Left renal cortex interstitium (tissue), 4 donors: ENCODE measurements at regions not wholly inside any gene's neighbourhood (a gene's known extent, or its start where the extent isn't known, plus 50 kb on each side); places are given as distances from the start of the nearest gene placed in this dataset.
"Not testable (repeated sequence)": the region's sequence is repeated elsewhere in the genome, so short reads cannot be mapped to it uniquely, and the experiment has no call there.

Source experiments
- DNase-seq, 4 donors: peaks; one replicate each; pipeline ENCODE4 v3.0.0-alpha.2; 2013; ENCODE audit warnings: low read depth in 4 of 4, low spot score in 2 of 4, missing footprints in 1 of 4

DNA sequence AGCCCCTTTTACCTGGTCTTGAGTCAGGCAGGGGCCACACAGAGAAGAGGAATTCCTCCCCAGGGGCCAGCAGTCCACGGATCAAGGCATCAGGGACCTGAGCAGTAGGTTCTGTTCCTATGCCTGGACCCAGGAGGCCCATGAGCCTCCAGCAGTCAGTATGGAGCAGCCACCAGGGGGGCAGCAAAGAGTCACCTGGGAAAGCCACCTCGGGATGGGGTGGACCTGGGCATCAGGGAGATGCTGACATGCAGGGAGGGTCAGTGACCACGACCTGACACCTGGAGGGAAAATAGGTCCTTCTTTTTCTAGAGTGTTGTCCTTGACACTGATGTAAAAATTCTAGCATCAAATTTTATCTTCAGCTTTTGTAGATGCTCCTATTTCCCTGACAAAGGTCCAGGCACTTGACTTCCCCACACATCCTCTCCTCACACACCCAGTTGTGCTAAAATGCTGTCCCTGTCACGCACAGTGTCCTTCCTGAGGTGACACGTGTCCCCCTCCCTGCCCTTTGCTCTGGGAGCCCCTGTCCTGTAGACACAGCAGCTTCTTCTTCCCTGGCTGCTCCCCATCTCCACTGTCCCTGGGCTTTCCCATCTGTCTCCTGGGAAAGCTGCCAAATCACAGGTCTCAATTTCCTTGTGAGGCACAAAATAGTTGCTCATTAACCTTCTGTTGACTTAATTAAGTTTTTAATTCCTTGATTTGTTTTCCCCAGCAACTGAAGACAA, 70.0 kb upstream of the IGLL5 start:
- no peak for DNase-seq

DNA sequence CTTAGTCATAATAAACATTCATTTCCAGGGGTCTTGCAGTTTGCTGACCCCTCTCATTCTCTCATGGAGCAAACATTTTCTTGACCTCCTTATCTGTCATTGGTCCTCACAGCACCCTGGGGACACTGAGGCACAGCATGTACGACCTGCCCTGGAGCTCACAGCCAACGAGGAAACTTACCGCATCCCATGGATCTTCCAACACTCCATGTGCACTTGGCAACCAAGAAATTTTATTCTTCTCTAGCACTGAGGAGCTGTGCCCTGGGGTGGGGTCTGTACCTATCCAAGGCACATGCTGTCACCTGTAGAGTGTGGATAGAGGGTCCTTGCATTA, 69.4 kb upstream of the IGLL5 start:
- no peak for DNase-seq

DNA sequence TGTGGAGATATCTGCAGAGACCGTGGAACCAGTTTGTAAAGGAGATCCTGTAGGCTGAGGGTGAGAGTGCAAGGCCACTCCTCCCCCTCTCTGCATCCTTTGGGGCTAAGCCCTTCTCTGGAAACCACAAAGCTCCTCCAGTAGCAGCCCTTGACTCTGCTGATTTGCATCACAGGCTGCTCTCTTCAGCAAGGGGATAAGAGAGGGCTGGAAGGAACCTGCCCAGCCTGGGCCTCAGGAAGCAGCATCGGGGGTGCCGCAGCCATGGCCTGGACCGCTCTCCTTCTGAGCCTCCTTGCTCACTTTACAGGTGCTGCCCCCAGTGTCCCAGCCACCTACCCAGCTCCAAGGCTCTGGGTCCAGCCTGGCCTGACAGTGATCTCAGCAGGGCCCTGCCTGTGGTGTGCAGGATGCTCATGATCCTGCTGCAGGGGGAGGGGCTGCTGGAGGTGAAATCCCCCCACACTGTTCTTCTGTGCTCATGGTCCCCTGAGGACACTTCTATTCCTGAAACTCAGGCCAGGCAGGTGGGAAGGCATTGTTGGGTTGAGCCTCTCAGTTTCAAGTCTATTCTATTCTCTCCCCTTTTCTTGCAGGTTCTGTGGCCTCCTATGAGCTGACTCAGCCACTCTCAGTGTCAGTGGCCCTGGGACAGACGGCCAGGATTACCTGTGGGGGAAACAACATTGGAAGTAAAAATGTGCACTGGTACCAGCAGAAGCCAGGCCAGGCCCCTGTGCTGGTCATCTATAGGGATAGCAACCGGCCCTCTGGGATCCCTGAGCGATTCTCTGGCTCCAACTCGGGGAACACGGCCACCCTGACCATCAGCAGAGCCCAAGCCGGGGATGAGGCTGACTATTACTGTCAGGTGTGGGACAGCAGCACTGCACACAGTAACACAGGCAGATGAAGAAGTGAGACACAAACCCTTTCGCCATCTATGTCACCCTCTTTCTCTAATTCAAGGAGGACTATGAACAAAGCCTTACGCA, 68.5 kb upstream of the IGLL5 start:
- DNase-seq: no peak

DNA sequence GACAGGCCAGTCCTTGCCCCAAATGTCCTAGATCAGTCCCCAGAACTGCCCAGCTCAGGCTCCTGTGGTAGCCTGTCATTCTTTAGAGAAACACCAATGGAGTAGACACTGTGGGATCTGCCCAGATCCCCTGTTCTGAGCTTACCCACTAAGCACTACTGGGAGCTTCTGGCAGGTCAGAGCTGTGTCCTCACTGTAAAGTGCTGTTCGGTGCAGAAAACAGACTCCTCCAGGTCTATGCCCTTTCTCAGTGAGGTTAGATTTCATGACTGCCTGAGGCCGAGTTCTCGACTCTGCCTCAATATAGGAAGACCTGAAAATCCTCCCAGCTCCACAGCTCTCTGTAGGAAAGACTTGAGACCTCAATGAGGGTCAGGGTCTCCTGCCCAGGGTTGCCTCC, 67.5 kb upstream of the IGLL5 start:
- DNase-seq: no peak

DNA sequence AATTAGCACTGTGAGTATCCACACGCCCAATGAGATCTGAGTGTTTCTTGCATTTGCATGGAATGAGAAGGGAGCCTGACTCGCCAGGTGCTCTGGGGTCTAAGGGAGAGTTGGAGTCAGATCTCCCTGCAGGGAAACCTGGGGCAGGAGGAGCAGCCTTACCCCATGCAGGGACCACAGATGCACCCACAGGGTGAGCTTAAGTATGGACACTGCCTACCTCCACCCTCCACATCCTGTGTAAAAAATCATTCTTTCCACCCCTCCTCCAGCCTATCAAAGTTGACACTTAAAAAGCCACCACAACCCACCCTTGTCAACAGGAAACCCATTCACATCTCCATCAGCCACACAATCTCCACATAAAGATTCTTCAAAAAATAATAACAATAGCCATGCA, 67.0 kb upstream of the IGLL5 start:
- no peak for DNase-seq

DNA sequence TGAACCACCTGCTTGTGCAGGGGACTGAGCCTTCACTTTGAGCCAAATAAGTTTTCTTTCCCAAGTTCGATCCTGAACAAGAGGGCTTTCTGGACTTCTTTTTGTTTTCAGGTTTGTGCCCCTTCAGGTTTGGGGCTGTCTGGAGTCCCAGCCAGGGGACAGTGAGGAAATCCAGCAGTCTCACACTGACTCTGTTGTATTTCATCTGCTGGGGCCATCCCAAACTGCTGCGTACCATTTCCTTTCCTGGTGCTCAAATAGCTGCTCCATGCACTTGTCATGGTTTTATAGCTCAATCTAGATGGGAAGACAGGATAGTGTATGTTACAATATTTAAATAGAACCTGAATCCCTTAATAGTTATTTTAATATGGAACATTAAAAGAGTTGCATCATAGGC, 66.3 kb upstream of the IGLL5 start:
- DNase-seq: no peak

DNA sequence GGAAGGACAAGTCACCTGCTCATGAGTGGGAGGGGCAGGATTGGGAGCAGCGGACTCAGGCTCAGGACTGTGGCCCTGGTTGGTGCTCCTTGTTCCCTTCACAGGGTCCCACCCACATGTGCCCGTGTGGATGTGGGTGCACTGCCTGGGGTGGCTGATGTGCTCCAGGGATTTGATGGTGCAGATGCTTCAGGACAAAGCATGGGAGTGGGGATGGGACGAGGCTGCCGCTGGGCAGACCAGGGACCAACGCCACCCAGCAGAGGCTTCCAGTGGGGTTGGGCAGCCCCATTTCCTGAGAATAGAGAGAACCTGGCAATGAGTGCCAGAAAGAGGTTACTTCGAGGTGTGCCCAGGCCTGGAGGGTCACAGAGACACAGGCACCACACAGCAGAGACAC, 65.5 kb upstream of the IGLL5 start:
- DNase-seq: no peak

DNA sequence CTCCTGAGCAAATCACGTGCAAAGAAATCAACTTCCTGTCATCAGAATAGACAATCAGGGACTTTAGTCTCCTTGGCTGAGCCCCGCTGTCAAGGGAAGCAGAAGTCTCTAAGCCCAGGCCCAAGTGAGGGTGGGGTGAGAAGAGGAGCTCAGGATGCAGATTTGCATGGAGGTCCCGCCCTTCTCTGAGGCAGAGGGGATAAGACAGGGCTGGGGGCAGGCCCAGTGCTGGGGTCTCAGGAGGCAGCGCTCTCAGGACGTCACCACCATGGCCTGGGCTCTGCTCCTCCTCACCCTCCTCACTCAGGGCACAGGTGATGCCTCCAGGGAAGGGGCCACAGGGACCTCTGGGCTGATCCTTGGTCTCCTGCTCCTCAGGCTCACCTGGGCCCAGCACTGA, 65.1 kb upstream of the IGLL5 start:
- DNase-seq: not testable (repeated sequence)

DNA sequence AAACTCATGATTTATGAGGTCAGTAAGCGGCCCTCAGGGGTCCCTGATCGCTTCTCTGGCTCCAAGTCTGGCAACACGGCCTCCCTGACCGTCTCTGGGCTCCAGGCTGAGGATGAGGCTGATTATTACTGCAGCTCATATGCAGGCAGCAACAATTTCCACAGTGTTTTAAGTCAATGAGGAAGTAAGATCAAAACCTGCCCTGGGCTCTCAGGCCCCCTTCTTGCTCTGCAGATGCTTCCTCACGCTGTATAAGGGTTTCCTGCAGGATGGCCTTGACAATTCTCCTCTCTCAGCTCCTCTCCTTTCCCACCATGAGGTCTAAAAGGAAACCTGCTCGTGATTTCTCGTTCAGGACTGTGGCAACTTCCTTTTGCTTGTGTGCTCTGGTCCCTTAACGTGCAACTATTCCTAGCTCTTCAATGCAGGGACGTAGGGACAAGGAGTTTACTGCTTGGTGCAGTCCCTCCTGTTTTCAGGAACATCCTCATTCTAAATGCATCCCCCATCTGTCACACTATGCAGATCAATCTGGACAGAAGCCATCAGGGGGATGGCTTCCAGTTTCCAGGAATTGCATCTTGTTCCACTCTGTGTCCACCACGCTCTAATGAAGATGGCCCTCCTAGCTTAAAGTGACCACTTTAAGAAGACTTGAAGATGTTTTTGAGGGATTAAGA, 64.3 kb upstream of the IGLL5 start:
- no peak for DNase-seq

DNA sequence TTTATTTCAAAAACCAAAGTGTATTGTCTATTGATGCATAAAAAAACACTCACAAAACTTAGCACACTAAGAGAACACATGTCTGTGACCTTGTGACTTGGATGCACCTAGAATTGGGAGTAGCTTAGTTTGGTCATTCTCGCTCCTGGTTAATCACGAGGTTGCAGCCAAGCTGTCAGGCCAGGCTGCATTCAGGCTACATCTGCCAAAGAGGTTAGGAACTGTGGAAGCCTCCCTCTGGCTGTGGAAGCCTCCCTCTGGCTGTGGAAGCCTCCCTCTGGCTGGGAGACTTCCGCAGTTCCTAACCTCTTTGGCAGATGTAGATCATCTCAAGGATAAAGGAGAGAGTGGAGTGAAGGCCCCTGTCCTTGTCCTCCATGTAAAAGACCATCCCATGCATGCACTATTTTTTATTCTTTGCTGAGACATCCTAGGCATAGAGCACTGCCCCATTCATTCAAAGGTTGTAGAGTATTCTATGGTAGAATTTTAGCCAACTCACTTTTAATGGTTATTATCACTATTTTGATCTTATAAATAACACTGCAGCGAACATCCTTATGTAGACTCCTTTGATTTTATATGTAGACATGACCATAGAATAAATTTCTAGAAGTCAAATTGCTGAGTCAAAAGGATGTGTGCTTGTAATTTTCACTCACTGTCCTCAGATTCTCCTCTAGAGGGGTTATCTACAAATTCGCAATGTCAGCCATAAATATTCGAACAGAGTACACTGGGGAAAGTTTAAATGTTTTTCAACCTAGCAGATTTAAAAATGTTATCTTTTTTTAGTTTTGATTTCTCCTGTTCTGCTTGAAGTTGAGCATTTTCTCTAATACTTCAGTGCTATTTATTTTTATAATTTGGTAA, 63.0 kb upstream of the IGLL5 start:
- DNase-seq: no peak

DNA sequence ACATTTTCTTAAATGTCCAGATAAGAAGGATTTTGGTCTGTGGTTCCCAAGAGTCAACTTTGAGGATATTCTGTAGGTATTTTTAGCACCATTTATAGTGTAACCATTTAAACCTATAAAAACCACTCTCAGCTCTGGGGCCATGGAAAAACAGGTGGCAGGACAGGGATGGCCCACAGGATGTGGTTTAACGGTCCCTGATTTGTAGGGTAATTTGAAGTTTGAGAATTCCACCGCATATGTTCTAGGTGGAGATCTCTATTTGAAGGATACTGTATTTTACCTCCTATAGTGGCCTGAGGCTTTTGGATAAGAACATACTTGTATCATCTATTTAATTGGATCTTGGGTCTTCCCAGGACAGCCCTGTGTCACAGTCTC, 62.4 kb upstream of the IGLL5 start:
- DNase-seq: no peak

DNA sequence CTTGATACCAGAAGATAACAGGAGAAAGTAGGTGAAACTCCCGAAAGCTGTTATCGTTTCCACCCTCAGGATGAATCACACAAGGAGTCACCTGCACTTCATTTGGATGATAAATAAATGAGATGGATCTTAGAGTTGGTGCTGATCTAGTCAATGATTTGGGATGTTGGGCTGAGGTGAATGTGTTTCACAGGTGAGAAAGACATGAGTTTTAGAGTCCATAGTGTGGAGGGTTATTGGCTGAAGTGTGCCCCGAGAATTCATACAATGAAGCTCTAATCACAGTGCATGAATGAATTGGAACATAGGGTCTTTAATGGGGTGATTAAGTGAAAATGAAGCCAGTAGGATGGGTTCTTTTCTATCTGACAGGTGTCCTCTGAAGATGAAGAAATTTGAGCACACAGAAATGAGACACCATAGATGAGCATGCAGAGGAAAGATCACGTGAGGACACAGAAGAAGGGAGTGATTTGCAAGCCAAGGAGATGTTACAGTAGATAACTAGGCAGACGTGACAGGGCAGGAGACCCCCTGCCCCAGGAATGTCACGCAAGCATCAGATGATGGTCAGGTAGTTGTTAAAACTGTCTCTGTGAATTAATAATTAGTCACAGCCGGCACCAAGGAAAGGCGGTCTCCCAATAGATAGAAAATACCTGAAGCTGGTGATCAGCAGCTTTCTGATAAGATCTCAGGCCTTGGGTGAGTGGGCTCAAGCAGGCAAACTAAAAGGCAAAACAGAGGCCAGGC, 60.3 kb upstream of the IGLL5 start:
- DNase-seq: no peak

DNA sequence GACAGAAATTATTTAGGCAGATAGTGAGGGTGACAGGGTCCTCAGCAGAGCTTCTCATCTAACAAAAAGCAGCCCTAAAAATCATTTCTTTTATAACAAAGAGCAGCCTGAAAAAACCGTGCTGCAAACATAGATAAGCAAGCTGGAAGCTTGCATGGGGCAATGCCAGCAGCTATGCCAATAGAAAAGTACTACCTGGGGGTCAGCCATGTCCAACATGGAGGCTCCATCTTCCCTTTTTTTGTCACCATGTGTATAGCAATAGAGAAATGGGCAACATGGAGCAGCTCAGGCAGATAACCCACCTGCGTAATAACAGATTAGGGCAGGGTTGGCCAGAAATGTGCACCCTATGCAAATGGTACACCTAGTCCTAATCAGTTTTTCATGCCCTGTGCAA, 57.4 kb upstream of the IGLL5 start:
- DNase-seq: no peak

DNA sequence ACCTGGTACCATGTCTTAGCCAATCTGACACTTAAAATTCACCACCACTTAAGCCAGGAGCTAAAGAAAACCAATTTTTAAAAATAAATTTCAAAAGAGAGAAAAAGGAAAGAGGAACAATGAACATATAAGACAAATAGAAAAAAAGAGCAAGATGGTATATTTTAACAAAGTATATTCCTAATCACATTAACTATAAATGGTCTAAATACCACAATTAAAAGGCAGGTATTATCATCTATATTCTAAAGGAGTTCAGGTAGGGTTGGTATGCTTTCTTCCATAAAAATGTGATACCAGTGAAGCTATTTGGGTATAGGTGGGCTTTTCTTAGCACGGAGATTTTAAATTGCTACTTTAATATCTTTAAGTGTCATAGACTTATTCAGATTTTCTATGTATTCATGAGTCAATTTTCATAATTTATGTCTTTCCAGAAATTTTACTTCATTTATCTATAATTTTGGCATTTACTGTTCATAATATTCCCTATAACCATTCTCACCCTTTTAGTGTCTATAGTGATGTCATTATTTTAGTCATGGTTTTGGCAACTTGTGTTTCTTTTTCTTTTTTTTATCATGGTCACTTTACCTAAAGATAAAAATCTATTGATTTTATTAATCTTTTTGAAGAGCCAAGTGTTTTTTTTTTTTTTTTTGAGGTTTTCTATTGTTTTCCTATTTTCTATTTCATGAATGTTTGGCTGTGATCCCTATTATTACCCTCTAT, 56.5 kb upstream of the IGLL5 start:
- no peak for DNase-seq

DNA sequence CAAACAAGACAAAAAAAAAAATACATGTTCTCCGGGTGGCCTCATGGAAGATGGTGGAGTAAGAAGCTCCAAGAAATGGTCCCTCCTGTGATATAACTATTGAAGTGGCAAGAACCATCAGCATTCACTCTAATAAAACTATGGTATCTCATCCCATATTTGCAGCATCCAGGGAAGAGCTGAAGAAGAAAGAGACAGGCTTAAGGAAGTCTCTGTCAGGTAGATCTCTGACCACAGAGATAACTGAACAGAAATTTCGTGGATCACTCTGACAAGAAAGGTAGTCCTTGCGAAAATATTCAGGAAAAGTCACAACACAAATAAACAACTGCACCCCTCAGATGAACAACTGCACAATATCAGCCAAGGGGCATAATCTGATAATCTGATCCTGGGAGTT, 54.6 kb upstream of the IGLL5 start:
- DNase-seq: no peak

DNA sequence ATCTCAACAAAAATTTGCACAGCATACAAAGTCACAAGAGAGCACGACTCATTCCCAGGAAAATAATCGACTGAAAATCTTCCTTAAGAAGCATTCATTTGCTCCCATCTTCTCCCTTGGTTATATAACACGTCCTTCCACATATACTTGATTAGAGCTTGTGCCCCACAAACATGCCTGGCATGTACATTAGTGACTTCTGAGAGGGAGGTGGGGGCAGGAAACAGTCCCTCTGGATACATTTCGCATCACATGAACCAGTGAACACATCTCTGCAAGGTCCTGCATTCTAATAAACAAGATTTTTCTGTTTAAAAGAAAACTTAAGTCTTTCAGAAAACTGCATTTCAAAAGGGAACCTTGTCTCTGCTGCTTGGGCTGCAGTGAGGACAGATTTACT, 54.1 kb upstream of the IGLL5 start:
- DNase-seq: no peak

DNA sequence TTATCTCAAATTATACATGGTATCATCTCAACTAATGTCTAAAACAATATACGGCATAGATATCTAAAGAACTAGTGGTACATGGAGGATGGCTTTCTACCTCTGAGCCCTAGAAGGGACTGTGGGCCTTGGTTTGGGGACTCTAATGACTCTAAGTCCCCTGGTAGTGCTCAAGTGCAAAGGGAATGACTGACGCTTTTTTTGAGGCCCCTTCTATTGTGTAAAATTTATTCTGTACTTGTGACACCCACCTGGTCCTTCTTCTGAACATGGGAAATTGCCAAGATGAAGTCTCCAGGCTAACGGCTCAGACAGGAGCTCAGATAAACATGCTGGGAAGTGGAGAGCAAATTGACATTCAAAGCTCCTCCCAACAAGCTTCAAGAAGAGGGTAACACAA, 53.4 kb upstream of the IGLL5 start:
- DNase-seq: no peak

DNA sequence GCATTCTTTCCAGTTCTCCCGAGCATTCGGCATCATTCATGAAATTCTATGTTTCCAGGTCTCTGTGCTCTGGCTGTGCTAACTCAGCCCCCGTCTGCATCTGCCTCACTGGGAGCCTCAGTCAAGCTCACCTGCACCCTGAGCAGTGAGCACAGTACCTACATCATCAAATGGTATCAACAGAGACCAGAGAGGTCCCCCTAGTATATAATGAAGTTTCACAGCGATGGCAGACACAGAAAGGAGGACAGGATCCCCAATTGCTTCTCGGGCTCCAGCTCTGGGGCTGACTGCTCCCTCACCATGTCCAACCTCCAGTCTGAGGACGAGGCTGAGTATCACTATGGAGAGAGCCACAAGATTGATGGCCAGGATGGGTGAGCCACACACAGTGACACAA, 52.8 kb upstream of the IGLL5 start:
- no peak for DNase-seq

DNA sequence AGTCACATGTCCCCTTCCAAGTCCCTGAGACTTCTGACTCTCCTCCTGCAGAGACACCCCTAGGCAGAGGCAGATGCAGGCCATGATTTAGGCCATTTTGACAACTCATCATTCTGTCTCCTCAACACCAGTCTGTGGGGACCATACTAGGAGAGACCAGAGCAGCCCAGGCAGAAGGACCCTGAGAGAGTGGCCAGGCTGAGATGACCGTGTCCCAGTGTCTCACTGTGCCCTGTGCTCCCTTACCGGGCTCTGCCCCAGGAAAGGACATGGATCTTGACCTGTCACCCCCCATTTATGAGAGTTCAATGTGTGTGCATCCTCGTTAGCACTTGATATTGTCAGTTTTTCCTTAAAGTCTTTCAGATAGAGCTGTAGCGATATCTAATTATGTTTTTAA, 52.4 kb upstream of the IGLL5 start:
- no peak for DNase-seq
